K562 (cell line): ENCODE measurements at regions not wholly inside any gene's neighbourhood (a gene's known extent, or its start where the extent isn't known, plus 50 kb on each side); places are given as distances from the start of the nearest gene placed in this dataset.

Experiments used
- DMBX1 ChIP-seq: fragments of 250-450 bp; sonication (Bioruptor Pico); IDR thresholded peaks from 2 replicates; pipeline ENCODE4 v1.8.0; 2022; ENCODE audit warnings: inconsistent platforms, mild to moderate bottlenecking, moderate library complexity, borderline replicate concordance
- NCOR1 ChIP-seq: fragments of 450-650 bp; IDR thresholded peaks from 2 replicates; pipeline ENCODE4 v1.6.1; 2016; ENCODE audit warnings: mild to moderate bottlenecking, moderate library complexity
- TF ChIP-seq, protein P1 (sequence below): sonication (generic); IDR thresholded peaks from 2 replicates; pipeline ENCODE4 v1.6.1; 2016
- TF ChIP-seq, protein P2 (sequence below), 2 experiments: fragments of 250-450 bp in 1 of 2; fragments of 450-650 bp in 1 of 2; sonication (Bioruptor Pico) in 1 of 2; IDR thresholded peaks; 2 replicates each; pipeline versions ENCODE4 v1.6.1 to v1.8.0; 2016 to 2021; ENCODE audit warnings: mild to moderate bottlenecking in 2 of 2, moderate library complexity in 2 of 2, missing compliant biosample characterization in 1 of 2, missing genetic modification characterization in 1 of 2
- TF ChIP-seq, protein P3 (sequence below), 2 experiments: fragments of 450-650 bp; formaldehyde crosslinking in 1 of 2; IDR thresholded peaks; 2 replicates each; pipeline versions ENCODE4 v1.4.0 to v1.6.1; 2014 to 2020; ENCODE audit warnings: mild to moderate bottlenecking in 2 of 2, borderline replicate concordance in 1 of 2, low read depth in 1 of 2
- TF ChIP-seq, protein P4 (sequence below): fragments of 150-350 bp; IDR thresholded peaks from 2 replicates; pipeline ENCODE4 v1.6.1; 2014; ENCODE audit warnings: low read depth, mild to moderate bottlenecking, low read length, borderline replicate concordance
- TF ChIP-seq, protein P5 (sequence below): sonication (generic); formaldehyde crosslinking; IDR thresholded peaks from 2 replicates; pipeline ENCODE4 v1.8.0; 2022; ENCODE audit warnings: missing genetic modification reagents, mild to moderate bottlenecking, borderline replicate concordance
- TF ChIP-seq, protein P6 (sequence below), 2 experiments: IDR thresholded peaks; 2 replicates each; pipeline ENCODE4 v1.6.1; 2011; ENCODE audit warnings: borderline replicate concordance in 1 of 2, control low read depth in 1 of 2, low read depth in 1 of 2, low read length in 1 of 2, mild to moderate bottlenecking in 1 of 2, mixed read lengths in 1 of 2, moderate library complexity in 1 of 2; ENCODE audit not compliant: insufficient read depth in 1 of 2, insufficient read length in 1 of 2, poor library complexity in 1 of 2, severe bottlenecking in 1 of 2; ENCODE audit errors: extremely low read depth in 1 of 2

DNA sequence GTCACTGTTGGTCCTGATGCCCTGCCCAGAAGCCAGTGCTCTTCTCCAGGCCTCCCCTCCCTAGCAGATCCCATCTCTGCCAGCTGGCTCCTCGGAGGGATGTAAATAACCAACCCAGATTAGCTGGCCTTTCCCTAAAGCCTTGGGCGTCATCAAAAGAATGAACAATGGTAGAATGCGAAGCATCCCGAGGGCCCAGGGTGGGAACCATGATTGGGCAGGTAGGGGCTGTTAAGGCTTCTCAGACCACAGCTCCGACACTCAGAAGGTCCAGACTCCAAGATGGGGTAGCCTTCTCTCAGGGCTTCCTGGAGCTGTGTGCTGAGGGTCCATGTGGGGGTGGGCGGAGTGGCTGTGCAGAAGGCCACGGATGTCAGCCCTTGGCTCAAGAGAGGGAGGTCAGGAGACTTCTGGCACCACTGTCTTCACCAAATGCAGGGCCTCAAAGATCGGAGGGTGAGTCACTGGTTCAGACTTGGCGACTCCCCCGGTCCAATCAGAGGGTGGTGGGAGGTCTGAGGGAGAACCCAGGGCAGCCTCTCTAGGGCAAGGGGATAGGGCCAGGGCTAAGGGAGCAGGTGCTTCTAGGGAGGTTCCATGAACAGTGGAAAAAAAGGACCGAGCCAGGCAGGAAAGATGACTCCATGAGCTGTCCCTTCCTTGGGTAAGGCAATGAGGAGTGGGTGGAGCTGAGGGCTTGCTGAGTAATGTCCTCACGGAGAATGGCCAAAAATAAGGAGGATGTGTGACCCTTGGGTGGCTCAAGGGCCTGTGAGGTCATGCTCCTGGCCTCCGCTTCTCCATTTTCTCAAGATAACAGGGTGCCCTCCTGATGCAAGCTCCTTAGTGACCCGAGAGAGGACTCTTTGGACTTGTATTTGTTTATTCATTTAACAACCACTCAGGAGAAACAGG, 58.4 kb upstream of the EPS8L3 start (continued):
- TF ChIP-seq, protein P1, sequence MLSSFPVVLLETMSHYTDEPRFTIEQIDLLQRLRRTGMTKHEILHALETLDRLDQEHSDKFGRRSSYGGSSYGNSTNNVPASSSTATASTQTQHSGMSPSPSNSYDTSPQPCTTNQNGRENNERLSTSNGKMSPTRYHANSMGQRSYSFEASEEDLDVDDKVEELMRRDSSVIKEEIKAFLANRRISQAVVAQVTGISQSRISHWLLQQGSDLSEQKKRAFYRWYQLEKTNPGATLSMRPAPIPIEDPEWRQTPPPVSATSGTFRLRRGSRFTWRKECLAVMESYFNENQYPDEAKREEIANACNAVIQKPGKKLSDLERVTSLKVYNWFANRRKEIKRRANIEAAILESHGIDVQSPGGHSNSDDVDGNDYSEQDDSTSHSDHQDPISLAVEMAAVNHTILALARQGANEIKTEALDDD: no peak
- TF ChIP-seq NCOR1 (peak; percentile 49), DMBX1 (CRISPR knock-in tag) (peak; percentile 93)
- TF ChIP-seq, protein P2, sequence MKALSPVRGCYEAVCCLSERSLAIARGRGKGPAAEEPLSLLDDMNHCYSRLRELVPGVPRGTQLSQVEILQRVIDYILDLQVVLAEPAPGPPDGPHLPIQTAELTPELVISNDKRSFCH (CRISPR knock-in tag; IDR thresholded peaks at IDR 0.05): no peak
- TF ChIP-seq, protein P2 (tag; IDR thresholded peaks at IDR 0.05): peak; percentile 45; the same call in 1 of the 2 replicates
- TF ChIP-seq, protein P3, sequence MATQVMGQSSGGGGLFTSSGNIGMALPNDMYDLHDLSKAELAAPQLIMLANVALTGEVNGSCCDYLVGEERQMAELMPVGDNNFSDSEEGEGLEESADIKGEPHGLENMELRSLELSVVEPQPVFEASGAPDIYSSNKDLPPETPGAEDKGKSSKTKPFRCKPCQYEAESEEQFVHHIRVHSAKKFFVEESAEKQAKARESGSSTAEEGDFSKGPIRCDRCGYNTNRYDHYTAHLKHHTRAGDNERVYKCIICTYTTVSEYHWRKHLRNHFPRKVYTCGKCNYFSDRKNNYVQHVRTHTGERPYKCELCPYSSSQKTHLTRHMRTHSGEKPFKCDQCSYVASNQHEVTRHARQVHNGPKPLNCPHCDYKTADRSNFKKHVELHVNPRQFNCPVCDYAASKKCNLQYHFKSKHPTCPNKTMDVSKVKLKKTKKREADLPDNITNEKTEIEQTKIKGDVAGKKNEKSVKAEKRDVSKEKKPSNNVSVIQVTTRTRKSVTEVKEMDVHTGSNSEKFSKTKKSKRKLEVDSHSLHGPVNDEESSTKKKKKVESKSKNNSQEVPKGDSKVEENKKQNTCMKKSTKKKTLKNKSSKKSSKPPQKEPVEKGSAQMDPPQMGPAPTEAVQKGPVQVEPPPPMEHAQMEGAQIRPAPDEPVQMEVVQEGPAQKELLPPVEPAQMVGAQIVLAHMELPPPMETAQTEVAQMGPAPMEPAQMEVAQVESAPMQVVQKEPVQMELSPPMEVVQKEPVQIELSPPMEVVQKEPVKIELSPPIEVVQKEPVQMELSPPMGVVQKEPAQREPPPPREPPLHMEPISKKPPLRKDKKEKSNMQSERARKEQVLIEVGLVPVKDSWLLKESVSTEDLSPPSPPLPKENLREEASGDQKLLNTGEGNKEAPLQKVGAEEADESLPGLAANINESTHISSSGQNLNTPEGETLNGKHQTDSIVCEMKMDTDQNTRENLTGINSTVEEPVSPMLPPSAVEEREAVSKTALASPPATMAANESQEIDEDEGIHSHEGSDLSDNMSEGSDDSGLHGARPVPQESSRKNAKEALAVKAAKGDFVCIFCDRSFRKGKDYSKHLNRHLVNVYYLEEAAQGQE (IDR thresholded peaks at IDR 0.05; ENCODE audit: borderline replicate concordance): peak; percentile 26; the same call in 1 of the 2 replicates
- TF ChIP-seq, protein P3 (CRISPR knock-in tag; IDR thresholded peaks at IDR 0.05; ENCODE audit: low read depth): no peak
- TF ChIP-seq, protein P4, sequence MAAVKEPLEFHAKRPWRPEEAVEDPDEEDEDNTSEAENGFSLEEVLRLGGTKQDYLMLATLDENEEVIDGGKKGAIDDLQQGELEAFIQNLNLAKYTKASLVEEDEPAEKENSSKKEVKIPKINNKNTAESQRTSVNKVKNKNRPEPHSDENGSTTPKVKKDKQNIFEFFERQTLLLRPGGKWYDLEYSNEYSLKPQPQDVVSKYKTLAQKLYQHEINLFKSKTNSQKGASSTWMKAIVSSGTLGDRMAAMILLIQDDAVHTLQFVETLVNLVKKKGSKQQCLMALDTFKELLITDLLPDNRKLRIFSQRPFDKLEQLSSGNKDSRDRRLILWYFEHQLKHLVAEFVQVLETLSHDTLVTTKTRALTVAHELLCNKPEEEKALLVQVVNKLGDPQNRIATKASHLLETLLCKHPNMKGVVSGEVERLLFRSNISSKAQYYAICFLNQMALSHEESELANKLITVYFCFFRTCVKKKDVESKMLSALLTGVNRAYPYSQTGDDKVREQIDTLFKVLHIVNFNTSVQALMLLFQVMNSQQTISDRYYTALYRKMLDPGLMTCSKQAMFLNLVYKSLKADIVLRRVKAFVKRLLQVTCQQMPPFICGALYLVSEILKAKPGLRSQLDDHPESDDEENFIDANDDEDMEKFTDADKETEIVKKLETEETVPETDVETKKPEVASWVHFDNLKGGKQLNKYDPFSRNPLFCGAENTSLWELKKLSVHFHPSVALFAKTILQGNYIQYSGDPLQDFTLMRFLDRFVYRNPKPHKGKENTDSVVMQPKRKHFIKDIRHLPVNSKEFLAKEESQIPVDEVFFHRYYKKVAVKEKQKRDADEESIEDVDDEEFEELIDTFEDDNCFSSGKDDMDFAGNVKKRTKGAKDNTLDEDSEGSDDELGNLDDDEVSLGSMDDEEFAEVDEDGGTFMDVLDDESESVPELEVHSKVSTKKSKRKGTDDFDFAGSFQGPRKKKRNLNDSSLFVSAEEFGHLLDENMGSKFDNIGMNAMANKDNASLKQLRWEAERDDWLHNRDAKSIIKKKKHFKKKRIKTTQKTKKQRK: no peak
- TF ChIP-seq, protein P5, sequence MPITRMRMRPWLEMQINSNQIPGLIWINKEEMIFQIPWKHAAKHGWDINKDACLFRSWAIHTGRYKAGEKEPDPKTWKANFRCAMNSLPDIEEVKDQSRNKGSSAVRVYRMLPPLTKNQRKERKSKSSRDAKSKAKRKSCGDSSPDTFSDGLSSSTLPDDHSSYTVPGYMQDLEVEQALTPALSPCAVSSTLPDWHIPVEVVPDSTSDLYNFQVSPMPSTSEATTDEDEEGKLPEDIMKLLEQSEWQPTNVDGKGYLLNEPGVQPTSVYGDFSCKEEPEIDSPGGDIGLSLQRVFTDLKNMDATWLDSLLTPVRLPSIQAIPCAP: no peak
- TF ChIP-seq, protein P6, sequence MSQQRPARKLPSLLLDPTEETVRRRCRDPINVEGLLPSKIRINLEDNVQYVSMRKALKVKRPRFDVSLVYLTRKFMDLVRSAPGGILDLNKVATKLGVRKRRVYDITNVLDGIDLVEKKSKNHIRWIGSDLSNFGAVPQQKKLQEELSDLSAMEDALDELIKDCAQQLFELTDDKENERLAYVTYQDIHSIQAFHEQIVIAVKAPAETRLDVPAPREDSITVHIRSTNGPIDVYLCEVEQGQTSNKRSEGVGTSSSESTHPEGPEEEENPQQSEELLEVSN (IDR thresholded peaks at IDR 0.05; ENCODE audit: borderline replicate concordance in 1 of 2, extremely low read depth in 1 of 2, insufficient read depth in 1 of 2, insufficient read length in 1 of 2, low read depth in 1 of 2, low read length in 1 of 2, poor library complexity in 1 of 2, severe bottlenecking in 1 of 2): peak in 1 of 2 experiments; percentile 49
